HG03135 (cell line): ENCODE measurements at regions not wholly inside any gene's neighbourhood (a gene's known extent, or its start where the extent isn't known, plus 50 kb on each side); places are given as distances from the start of the nearest gene placed in this dataset.
"Not testable (repeated sequence)": the region's sequence is repeated elsewhere in the genome, so short reads cannot be mapped to it uniquely, and the experiment has no call there.

Experiments used
- ATAC-seq: cut with Tn5 transposase; IDR thresholded peaks from one replicate; pipeline ENCODE4 v1.9.1; 2021; ENCODE audit warnings: mild to moderate bottlenecking, moderate library complexity; ENCODE audit not compliant: unreplicated experiment

- ATAC-seq: no peak
These were observed 58.1 kb downstream of the ATXN7L3B start for GRCh38 chr12:74595696-74596095.

- no peak for ATAC-seq
These were observed 61.2 kb downstream of the ATXN7L3B start for GRCh38 chr12:74598819-74599218.

- no peak for ATAC-seq
These were observed 62.3 kb downstream of the ATXN7L3B start for GRCh38 chr12:74599932-74600331.

GRCh38 chr12:74600817-74601216, 63.2 kb downstream of the ATXN7L3B start:
- not testable (repeated sequence) for ATAC-seq

GRCh38 chr12:74602881-74603672, 65.4 kb downstream of the ATXN7L3B start:
- no peak for ATAC-seq

GRCh38 chr12:74608231-74608775, 70.7 kb downstream of the ATXN7L3B start:
- ATAC-seq: no peak

GRCh38 chr12:74610711-74611110, 73.1 kb downstream of the ATXN7L3B start:
- no peak for ATAC-seq

- no peak for ATAC-seq
These were observed 76.8 kb downstream of the ATXN7L3B start for GRCh38 chr12:74614426-74614825.

GRCh38 chr12:74619084-74619483, 81.4 kb downstream of the ATXN7L3B start:
- no peak for ATAC-seq

GRCh38 chr12:74619884-74620283, 82.2 kb downstream of the ATXN7L3B start:
- no peak for ATAC-seq

GRCh38 chr12:74620921-74621320, 83.3 kb downstream of the ATXN7L3B start:
- ATAC-seq: no peak

GRCh38 chr12:74624201-74624600, 86.6 kb downstream of the ATXN7L3B start:
- ATAC-seq: no peak

GRCh38 chr12:74626397-74626796, 88.8 kb downstream of the ATXN7L3B start:
- ATAC-seq: no peak

GRCh38 chr12:74641262-74641661, 103.6 kb downstream of the ATXN7L3B start:
- ATAC-seq: no peak

GRCh38 chr12:74641694-74642093, 104.1 kb downstream of the ATXN7L3B start:
- ATAC-seq: no peak

GRCh38 chr12:74644681-74645080, 107.0 kb downstream of the ATXN7L3B start:
- ATAC-seq: no peak

- no peak for ATAC-seq
These were observed 109.2 kb downstream of the ATXN7L3B start for GRCh38 chr12:74646831-74647230.

- ATAC-seq: no peak
These were observed 109.6 kb downstream of the ATXN7L3B start for GRCh38 chr12:74647256-74647655.

GRCh38 chr12:74656251-74656650, 118.6 kb downstream of the ATXN7L3B start:
- ATAC-seq: no peak

- no peak for ATAC-seq
These were observed 122.8 kb downstream of the ATXN7L3B start for GRCh38 chr12:74660442-74660841.

GRCh38 chr12:74663958-74664357, 126.3 kb downstream of the ATXN7L3B start:
- no peak for ATAC-seq

GRCh38 chr12:74665690-74666089, 128.1 kb downstream of the ATXN7L3B start:
- no peak for ATAC-seq

- ATAC-seq: no peak
These were observed 133.8 kb downstream of the ATXN7L3B start for GRCh38 chr12:74671421-74671820.
